T-helper 2 cell (primary cell): ENCODE measurements at regions not wholly inside any gene's neighbourhood (a gene's known extent, or its start where the extent isn't known, plus 50 kb on each side); places are given as distances from the start of the nearest gene placed in this dataset.

ENCODE experiments used
- DNase-seq, 5 experiments: peaks; one replicate each; pipeline versions ENCODE4 v3.0.0 to v3.0.0-alpha.2; 2012 to 2022

- DNase-seq, result no peak
Measured at GRCh38 chr13:109509154-109509900, 277.1 kb downstream of the IRS2 start.

GRCh38 chr13:109500146-109500773 is 286.1 kb downstream of the IRS2 start:
- no peak for DNase-seq

GRCh38 chr13:109497917-109498316 is 288.5 kb downstream of the IRS2 start:
- no peak for DNase-seq

- DNase-seq, result no peak
Measured at GRCh38 chr13:109496216-109496615, 290.2 kb downstream of the IRS2 start.

GRCh38 chr13:109494925-109495369 is 291.4 kb downstream of the IRS2 start:
- DNase-seq, result no peak

GRCh38 chr13:109485136-109485794 is 301.1 kb downstream of the IRS2 start:
- DNase-seq, result no peak

- DNase-seq, result no peak
Measured at GRCh38 chr13:109483284-109483683, 303.1 kb downstream of the IRS2 start.

GRCh38 chr13:109481040-109481439 is 305.3 kb downstream of the IRS2 start:
- DNase-seq, result no peak

- no peak for DNase-seq
Measured at GRCh38 chr13:109480011-109480955, 306.1 kb downstream of the IRS2 start.

GRCh38 chr13:109479534-109479933 is 306.8 kb downstream of the IRS2 start:
- no peak for DNase-seq

- no peak for DNase-seq
Measured at GRCh38 chr13:109476001-109476400, 310.4 kb downstream of the IRS2 start.

- no peak for DNase-seq
Measured at GRCh38 chr13:109468123-109468522, 318.3 kb downstream of the IRS2 start.

- DNase-seq, result no peak
Measured at GRCh38 chr13:109465148-109465547, 321.2 kb downstream of the IRS2 start.

GRCh38 chr13:109454167-109454917 is 332.0 kb downstream of the IRS2 start:
- DNase-seq, result no peak

GRCh38 chr13:109451726-109452125 is 334.7 kb downstream of the IRS2 start:
- no peak for DNase-seq

GRCh38 chr13:109448629-109449028 is 337.8 kb downstream of the IRS2 start:
- DNase-seq, result no peak

- no peak for DNase-seq
Measured at GRCh38 chr13:109447667-109448066, 338.7 kb downstream of the IRS2 start.

- DNase-seq, result no peak
Measured at GRCh38 chr13:109440320-109440719, 346.1 kb downstream of the IRS2 start.

- DNase-seq, result no peak
Measured at GRCh38 chr13:109439813-109440212, 346.6 kb downstream of the IRS2 start.

GRCh38 chr13:109436841-109437240 is 349.5 kb downstream of the IRS2 start:
- DNase-seq, result no peak

GRCh38 chr13:109436055-109436622 is 350.2 kb downstream of the IRS2 start:
- DNase-seq, result no peak

GRCh38 chr13:109431217-109431616 is 355.2 kb downstream of the IRS2 start:
- no peak for DNase-seq
